CD4-positive, alpha-beta memory T cell (primary cell): ENCODE measurements at regions not wholly inside any gene's neighbourhood (a gene's known extent, or its start where the extent isn't known, plus 50 kb on each side); places are given as distances from the start of the nearest gene placed in this dataset.
"Not testable (repeated sequence)": the region's sequence is repeated elsewhere in the genome, so short reads cannot be mapped to it uniquely, and the experiment has no call there.

Experiments
- CTCF ChIA-PET: fragments of 350-600 bp; sonication (Branson Sonifier 250); formaldehyde crosslinking; loops from one replicate; lab custom pipeline; 2021; ENCODE audit warnings: inconsistent platforms; ENCODE audit not compliant: partially characterized antibody; lab: Charles Lee
- POLR2A ChIA-PET: fragments of 350-600 bp; sonication (Branson Sonifier 250); formaldehyde crosslinking; loops from one replicate; lab custom pipeline; 2021; ENCODE audit not compliant: partially characterized antibody; lab: Charles Lee
- DNase-seq, 5 donors: peaks; one replicate each; pipeline versions ENCODE4 v3.0.0 to v3.0.0-alpha.2; 2020 to 2022; ENCODE audit warnings: mixed read lengths in 1 of 5
- H3K27ac ChIP-seq: one replicate; pipeline ENCODE4 v1.7.0; 2013; ENCODE audit warnings: low read depth, low read length
- H3K27me3 ChIP-seq: 2 replicates; pipeline ENCODE4 v1.7.0; 2013; ENCODE audit warnings: mild to moderate bottlenecking, low read length, moderate library complexity; ENCODE audit not compliant: insufficient read depth
- H3K36me3 ChIP-seq: 2 replicates; pipeline ENCODE4 v1.7.0; 2013; ENCODE audit warnings: mild to moderate bottlenecking, low read length, moderate library complexity; ENCODE audit not compliant: insufficient read depth
- H3K4me1 ChIP-seq: 2 replicates; pipeline ENCODE4 v1.7.0; 2013; ENCODE audit warnings: mild to moderate bottlenecking, low read length, moderate library complexity; ENCODE audit not compliant: insufficient read depth
- H3K4me3 ChIP-seq, 2 donors: one replicate each; pipeline ENCODE4 v1.7.0; 2013; ENCODE audit warnings: low read length in 2 of 2, mild to moderate bottlenecking in 1 of 2
- H3K9me3 ChIP-seq, 2 donors: one replicate each; pipeline ENCODE4 v1.7.0; 2013; ENCODE audit warnings: low read length in 2 of 2, control low read depth in 1 of 2; ENCODE audit not compliant: control insufficient read depth in 1 of 2
- H3K27ac Mint-ChIP-seq, 7 donors: one replicate each; pipeline ENCODE4 v1.8.0; 2020 to 2021; ENCODE audit warnings: mixed read lengths in 7 of 7, mild to moderate bottlenecking in 6 of 7, inconsistent platforms in 3 of 7, moderate library complexity in 3 of 7
- H3K27me3 Mint-ChIP-seq, 2 donors: one replicate each; pipeline ENCODE4 v1.8.0; 2020 to 2021; ENCODE audit warnings: mixed read lengths in 2 of 2
- H3K36me3 Mint-ChIP-seq, 2 donors: one replicate each; pipeline ENCODE4 v1.8.0; 2020 to 2021; ENCODE audit warnings: mixed read lengths in 2 of 2, inconsistent platforms in 1 of 2, mild to moderate bottlenecking in 1 of 2
- H3K4me1 Mint-ChIP-seq, 4 donors: one replicate each; pipeline ENCODE4 v1.8.0; 2020 to 2021; ENCODE audit warnings: mixed read lengths in 4 of 4, mild to moderate bottlenecking in 1 of 4
- H3K4me3 Mint-ChIP-seq, 8 donors: one replicate each; pipeline ENCODE4 v1.8.0; 2020 to 2021; ENCODE audit warnings: mixed read lengths in 8 of 8, mild to moderate bottlenecking in 7 of 8, moderate library complexity in 6 of 8, inconsistent platforms in 3 of 8
- H3K9me3 Mint-ChIP-seq, 8 donors: one replicate each; pipeline ENCODE4 v1.8.0; 2020 to 2021; ENCODE audit warnings: mixed read lengths in 8 of 8, mild to moderate bottlenecking in 5 of 8, inconsistent platforms in 3 of 8, moderate library complexity in 1 of 8
- intact Hi-C: fragments of 100-400 bp; cut with micrococcal nuclease; formaldehyde crosslinking; loops from one replicate; pipeline ENCODE4 v1.15.1; 2023

DNA sequence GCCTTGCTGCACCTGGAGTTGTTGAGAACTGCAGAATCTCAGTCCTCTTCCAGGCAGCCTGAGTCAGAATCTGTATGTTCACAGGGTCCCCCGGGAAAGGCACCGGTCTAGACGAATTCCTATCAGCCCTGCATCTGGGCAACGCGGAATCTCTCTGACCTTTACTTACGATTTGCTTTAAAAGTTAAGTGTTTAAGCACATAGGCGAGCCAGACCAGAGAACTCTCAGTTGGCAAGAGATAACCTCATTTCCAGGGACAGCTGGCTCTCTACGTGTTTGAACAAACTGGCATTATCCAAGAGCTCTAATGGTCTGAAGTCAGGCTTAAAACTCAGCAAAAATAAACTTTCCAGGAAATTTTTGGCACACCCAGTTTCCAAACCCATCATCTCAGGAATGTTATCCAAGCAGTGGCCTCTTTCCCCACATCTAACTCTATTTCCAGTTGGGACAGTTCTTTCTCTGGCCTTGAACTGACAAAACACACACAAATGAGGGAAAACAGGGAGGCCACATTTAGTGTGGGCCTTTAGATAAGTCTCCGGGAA is 53.4 kb downstream of the HES1 start:
- Histone ChIP-seq H3K4me3 (no peak overlapping the region), H3K4me1 (no peaks in the 10 kb centered on the region), H3K27ac (no peak overlapping the region), H3K27me3 (no peaks in the 10 kb centered on the region), H3K36me3 (no peaks in the 10 kb centered on the region), H3K9me3 (no peaks in the 10 kb centered on the region)
- CTCF ChIA-PET = no interaction called here
- no peak for DNase-seq
- Mint-ChIP-seq H3K9me3 (peaks cover 0 to 2% (median 0%) of the 10 kb centered on the region in 8 donors), H3K27me3 (peaks cover 3 to 4% of the 10 kb centered on the region in 2 donors), H3K27ac (no peak overlapping the region), H3K4me3 (no peak overlapping the region), H3K4me1 (peaks cover 3 to 7% (median 3%) of the 10 kb centered on the region in 4 donors), H3K36me3 (no peaks in the 10 kb centered on the region)
- intact Hi-C loops = no loop called here
- POLR2A ChIA-PET = no interaction called here

DNA sequence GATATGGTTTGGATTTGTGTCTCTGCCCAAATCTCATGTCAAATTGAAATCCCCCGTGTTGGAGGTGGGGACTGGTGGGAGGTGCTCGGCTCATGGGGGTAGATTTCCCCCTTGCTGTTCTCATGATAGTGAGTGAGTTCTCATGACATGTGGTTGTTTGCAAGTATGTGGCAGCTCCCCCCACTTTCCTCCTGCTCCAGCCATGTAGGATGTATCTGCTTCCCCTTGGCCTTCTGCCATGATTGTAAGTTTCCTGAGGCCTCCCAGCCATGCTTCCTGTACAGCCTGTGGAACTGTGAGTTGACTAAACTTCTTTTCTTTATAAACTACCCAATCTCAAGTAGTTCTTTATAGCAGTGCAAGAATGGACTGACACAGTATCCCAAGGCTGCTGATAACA is 55.9 kb downstream of the HES1 start:
- POLR2A ChIA-PET, intact Hi-C loops, CTCF ChIA-PET, H3K9me3 Mint-ChIP-seq, H3K27me3 ChIP-seq, DNase-seq, H3K4me3 ChIP-seq, H3K36me3 ChIP-seq, H3K36me3 Mint-ChIP-seq, H3K4me1 ChIP-seq, H3K27me3 Mint-ChIP-seq, H3K27ac ChIP-seq, H3K4me1 Mint-ChIP-seq, H3K9me3 ChIP-seq, H3K27ac Mint-ChIP-seq, H3K4me3 Mint-ChIP-seq: not testable (repeated sequence)

DNA sequence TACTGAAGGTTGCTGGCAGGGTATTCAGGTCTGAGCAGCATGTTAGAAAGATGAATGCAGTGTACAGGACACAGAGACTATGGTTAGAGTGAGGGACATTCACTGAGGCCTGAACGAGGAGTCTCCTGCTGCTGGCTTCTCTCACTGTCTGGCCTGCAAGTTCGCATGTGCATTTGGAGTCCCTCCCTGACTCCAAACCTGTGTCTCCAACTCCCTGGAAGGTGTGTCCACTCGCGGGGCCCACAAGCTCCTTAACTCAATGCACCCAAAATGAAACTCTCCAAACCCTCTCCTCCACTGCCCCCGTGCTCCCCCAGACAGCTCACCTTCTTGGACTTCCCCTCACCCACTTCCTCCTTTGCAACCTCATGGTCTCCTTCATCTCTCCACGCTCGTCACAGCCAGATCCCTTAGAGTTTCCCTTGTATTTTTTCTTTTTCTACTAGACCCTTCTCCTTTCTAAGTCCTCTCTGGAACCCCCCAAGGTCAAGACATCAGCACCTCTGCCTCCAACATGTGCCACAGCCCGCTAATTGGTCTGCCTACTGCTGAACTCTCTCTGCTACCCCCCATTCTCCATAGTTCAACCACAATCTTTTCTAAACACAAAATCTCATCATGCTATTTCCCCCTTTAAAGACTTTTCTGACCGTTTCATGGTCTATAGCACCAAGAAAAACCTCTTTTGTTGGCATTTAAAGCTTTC is 58.3 kb downstream of the HES1 start:
- peak overlapping the region in 1 of 7 donors; percentile 77 for H3K27ac Mint-ChIP-seq
- Histone ChIP-seq H3K36me3 (no peaks in the 10 kb centered on the region), H3K9me3 (no peaks in the 10 kb centered on the region), H3K4me3 (no peak overlapping the region), H3K27ac (no peak overlapping the region), H3K27me3 (no peaks in the 10 kb centered on the region), H3K4me1 (no peaks in the 10 kb centered on the region)
- H3K9me3 Mint-ChIP-seq = no peaks in the 10 kb centered on the region
- peak overlapping the region in 1 of 8 donors; percentile 29 for H3K4me3 Mint-ChIP-seq
- ChIA-PET CTCF (no interaction called here), POLR2A (no interaction called here)
- H3K27me3 Mint-ChIP-seq = peaks cover 6 to 13% of the 10 kb centered on the region in 2 donors
- H3K4me1 Mint-ChIP-seq = peaks cover 4 to 8% (median 6%) of the 10 kb centered on the region in 4 donors
- no peak for DNase-seq
- intact Hi-C loops = no loop called here
- no peaks in the 10 kb centered on the region for H3K36me3 Mint-ChIP-seq

DNA sequence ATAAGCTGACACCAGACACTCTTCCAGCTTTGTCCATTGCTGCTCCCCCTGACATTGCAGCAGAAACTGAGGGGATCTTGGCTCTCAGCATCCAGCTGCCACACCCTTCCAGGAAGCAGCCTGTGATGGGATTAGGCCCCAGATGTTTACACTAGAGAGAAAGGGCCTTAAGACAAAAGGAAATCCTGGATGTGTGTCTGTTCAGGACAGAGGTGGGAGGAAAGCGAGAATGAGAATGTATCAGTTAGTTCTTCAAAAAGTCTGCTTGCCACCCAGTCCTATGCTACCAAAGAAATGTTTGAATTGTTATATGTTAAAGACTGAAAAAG is 58.8 kb downstream of the HES1 start:
- H3K4me3 ChIP-seq = no peak overlapping the region
- ChIA-PET CTCF (no interaction called here), POLR2A (no interaction called here)
- intact Hi-C loops = no loop called here
- Mint-ChIP-seq H3K4me1 (peaks cover 4 to 8% (median 6%) of the 10 kb centered on the region in 4 donors), H3K36me3 (no peaks in the 10 kb centered on the region), H3K4me3 (no peak overlapping the region), H3K27me3 (peaks cover 6 to 17% of the 10 kb centered on the region in 2 donors), H3K9me3 (no peaks in the 10 kb centered on the region), H3K27ac (no peak overlapping the region)
- H3K36me3 ChIP-seq = no peaks in the 10 kb centered on the region
- H3K27ac ChIP-seq = no peak overlapping the region
- H3K4me1 ChIP-seq = no peaks in the 10 kb centered on the region
- no peaks in the 10 kb centered on the region for H3K9me3 ChIP-seq
- DNase-seq = no peak
- H3K27me3 ChIP-seq = no peaks in the 10 kb centered on the region

- H3K4me1 ChIP-seq = no peaks in the 10 kb centered on the region
- no peaks in the 10 kb centered on the region for H3K27me3 ChIP-seq
- CTCF ChIA-PET = no interaction called here
- Mint-ChIP-seq H3K9me3 (no peaks in the 10 kb centered on the region), H3K27ac (no peak overlapping the region), H3K4me3 (no peak overlapping the region), H3K27me3 (peaks cover 10 to 23% of the 10 kb centered on the region in 2 donors), H3K36me3 (peaks cover 0 to under 1% of the 10 kb centered on the region in 2 donors), H3K4me1 (peaks cover 4 to 8% (median 6%) of the 10 kb centered on the region in 4 donors)
- no peak overlapping the region for H3K4me3 ChIP-seq
- POLR2A ChIA-PET = no interaction called here
- intact Hi-C loops = no loop called here
- no peak for DNase-seq
- H3K9me3 ChIP-seq = no peaks in the 10 kb centered on the region
- H3K36me3 ChIP-seq = no peaks in the 10 kb centered on the region
- no peak overlapping the region for H3K27ac ChIP-seq
Measured at GRCh38 chr3:194195611-194196010, 59.7 kb downstream of the HES1 start.

DNA sequence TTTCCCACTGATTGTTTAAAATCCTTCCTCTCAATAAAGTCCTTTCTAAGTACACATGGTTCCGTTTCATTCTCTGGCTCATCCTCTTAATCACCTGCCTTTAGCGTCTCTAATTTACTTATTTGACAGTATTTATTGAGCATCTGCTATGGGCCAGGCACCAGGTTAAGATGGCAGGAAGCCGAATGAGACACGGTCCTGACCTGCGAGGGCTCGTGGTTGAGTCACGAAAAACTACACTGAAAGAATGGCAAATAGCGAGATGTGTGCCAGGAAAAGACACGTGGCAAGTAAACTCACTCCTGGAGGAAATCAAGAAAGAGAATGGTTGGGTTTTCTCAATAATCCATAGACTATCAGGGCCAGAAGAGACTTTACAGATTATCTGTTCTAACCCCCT is 60.9 kb downstream of the HES1 start:
- no peaks in the 10 kb centered on the region for H3K9me3 Mint-ChIP-seq
- peaks cover 15 to 25% of the 10 kb centered on the region in 2 donors for H3K27me3 Mint-ChIP-seq
- peaks cover 0 to 3% of the 10 kb centered on the region in 2 donors for H3K36me3 Mint-ChIP-seq
- no peak overlapping the region for H3K27ac ChIP-seq
- intact Hi-C loops = no loop called here
- no peaks in the 10 kb centered on the region for H3K27me3 ChIP-seq
- no peaks in the 10 kb centered on the region for H3K36me3 ChIP-seq
- no peaks in the 10 kb centered on the region for H3K9me3 ChIP-seq
- POLR2A ChIA-PET = no interaction called here
- CTCF ChIA-PET = no interaction called here
- H3K27ac Mint-ChIP-seq = no peak overlapping the region
- H3K4me3 Mint-ChIP-seq = no peak overlapping the region
- H3K4me1 Mint-ChIP-seq = peaks cover 4 to 8% (median 6%) of the 10 kb centered on the region in 4 donors
- H3K4me3 ChIP-seq = no peak overlapping the region
- no peaks in the 10 kb centered on the region for H3K4me1 ChIP-seq
- DNase-seq = no peak

GRCh38 chr3:194197396-194197960 is 61.5 kb downstream of the HES1 start:
- Histone ChIP-seq H3K27me3 (no peaks in the 10 kb centered on the region), H3K36me3 (no peaks in the 10 kb centered on the region), H3K4me3 (no peak overlapping the region), H3K27ac (no peak overlapping the region), H3K4me1 (no peaks in the 10 kb centered on the region), H3K9me3 (no peaks in the 10 kb centered on the region)
- H3K36me3 Mint-ChIP-seq = peaks cover 0 to 3% of the 10 kb centered on the region in 2 donors
- POLR2A ChIA-PET = no interaction called here
- no peak overlapping the region for H3K27ac Mint-ChIP-seq
- intact Hi-C loops = no loop called here
- H3K9me3 Mint-ChIP-seq = no peaks in the 10 kb centered on the region
- peaks cover 16 to 29% of the 10 kb centered on the region in 2 donors for H3K27me3 Mint-ChIP-seq
- CTCF ChIA-PET = no interaction called here
- H3K4me3 Mint-ChIP-seq = no peak overlapping the region
- DNase-seq = no peak
- H3K4me1 Mint-ChIP-seq = peaks cover 4 to 8% (median 6%) of the 10 kb centered on the region in 4 donors
